Inferior parietal cortex (tissue), 1 donor: ENCODE measurements at regions not wholly inside any gene's neighbourhood (a gene's known extent, or its start where the extent isn't known, plus 50 kb on each side); places are given as distances from the start of the nearest gene placed in this dataset.
"Not testable (repeated sequence)": the region's sequence is repeated elsewhere in the genome, so short reads cannot be mapped to it uniquely, and the experiment has no call there.

Experiments
- DNase-seq: peaks from one replicate; pipeline ENCODE4 v3.0.0-alpha.2; 2016; ENCODE audit errors: extremely low spot score

- DNase-seq: no peak
Observed at GRCh38 chr2:134019871-134020270, 234.0 kb upstream of the MGAT5 start.

DNA sequence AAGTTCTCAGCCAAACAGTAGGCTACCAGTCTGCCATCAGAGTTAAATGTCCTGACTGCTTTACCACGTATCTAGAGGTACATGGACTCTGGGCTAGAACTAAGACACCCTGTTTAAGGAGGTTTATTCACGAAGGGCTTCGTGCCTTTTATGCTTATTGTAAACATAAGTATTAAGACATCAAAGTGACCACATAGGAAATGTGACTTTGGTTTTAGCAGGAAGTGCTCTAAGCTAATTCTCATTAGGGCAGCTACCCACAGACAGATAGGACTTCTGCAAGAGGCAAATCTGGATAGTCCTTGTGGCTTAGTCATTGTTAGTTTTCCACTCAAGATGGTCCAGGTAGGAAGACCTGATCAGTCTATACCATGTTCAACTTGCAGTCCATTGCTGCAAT is 233.3 kb upstream of the MGAT5 start:
- DNase-seq: no peak

- no peak for DNase-seq
Observed at GRCh38 chr2:134021830-134022524, 231.9 kb upstream of the MGAT5 start.

GRCh38 chr2:134023854-134024253 is 230.0 kb upstream of the MGAT5 start:
- no peak for DNase-seq

GRCh38 chr2:134027980-134028379 is 225.9 kb upstream of the MGAT5 start:
- no peak for DNase-seq

DNA sequence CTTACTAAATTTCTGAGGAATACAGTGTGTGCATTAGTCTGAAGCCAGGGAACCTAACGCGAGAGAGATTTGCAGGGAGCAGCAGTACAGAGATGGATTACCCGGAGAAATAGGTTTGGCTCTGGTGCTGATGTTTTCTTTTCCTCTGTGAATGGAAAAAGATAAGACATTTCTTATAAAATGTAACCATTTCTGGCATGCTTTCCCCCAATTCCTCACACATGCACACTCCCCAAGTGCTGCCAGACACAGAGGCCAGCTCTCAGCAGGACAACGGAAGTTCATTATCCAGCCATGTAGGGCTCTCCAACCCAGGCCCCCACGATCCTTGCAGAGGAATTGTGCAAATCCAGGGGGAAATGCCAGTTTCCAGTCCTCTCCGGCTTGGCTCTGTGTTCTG is 224.5 kb upstream of the MGAT5 start:
- DNase-seq: no peak

- no peak for DNase-seq
Observed at GRCh38 chr2:134031539-134031938, 222.3 kb upstream of the MGAT5 start.

GRCh38 chr2:134035605-134036370 is 218.1 kb upstream of the MGAT5 start:
- DNase-seq: no peak

DNA sequence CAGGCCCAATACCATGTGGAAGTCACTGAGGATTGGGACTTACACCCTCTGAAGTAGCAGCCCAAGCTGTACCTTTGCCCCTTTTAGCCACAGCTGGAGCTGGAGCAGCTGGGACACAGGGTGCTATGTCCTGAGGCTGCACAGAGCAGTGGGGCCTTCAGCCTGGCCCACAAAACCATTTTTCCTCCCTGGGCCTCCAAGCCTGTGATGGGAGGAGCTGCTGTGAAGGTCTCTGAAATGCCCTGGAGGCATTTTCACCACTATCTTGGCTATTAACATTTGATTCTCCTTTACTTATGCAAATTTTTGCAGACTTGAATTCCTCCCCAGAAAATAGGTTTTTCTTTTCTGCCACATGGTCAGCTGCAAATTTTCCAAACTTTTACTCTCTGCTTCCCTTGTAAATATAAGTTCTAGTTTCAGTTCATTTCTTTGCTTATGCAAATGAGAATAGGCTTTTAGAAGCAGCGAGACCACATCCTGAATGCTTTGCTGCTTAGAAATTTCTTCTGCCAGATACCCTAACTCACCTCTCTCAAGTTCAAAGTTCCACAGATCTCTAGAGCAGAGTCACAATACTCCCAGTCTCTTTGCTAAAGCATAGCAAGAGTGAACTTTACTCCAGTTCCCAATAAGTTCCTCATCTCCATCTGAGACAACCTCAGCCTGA is 213.8 kb upstream of the MGAT5 start:
- no peak for DNase-seq

GRCh38 chr2:134040626-134041172 is 213.2 kb upstream of the MGAT5 start:
- DNase-seq: not testable (repeated sequence)

- DNase-seq: no peak
Observed at GRCh38 chr2:134041877-134042276, 212.0 kb upstream of the MGAT5 start.

DNA sequence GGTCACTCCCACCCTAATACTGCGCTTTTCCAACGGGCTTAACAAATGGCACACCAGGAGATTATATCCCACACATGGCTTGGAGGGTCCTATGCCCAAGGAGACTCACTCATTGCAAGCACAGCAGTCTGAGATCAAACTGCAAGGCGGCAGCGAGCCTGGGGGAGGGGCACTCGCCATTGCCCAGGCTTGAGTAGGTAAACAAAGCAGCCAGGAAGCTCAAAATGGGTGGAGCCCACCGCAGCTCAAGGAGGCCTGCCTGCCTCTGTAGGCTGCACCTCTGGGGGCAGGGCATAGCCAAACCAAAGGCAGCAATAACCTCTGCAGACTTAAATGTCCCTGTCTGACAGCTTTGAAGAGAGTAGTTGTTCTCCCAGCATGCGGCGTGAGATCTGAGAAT is 210.8 kb upstream of the MGAT5 start:
- not testable (repeated sequence) for DNase-seq

- DNase-seq: no peak
Observed at GRCh38 chr2:134052173-134052572, 201.7 kb upstream of the MGAT5 start.

DNA sequence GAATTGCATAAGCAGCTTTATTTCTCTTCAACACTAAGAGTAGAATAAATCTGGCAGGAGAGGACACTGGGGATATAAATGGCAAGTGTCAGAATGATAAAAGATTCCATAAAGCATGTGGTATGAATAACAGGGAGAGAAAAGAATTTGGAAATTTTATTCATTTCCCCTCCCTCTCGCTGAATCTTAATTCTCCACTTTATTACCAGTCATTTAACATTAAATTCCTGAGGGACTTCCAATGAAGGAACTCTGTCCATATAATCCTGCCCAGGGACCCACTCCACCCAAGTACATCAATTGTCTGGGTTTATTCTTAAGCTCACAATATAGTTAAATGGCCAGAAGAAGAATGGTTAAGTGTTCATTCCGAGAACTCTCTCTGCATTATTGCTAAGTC is 197.7 kb upstream of the MGAT5 start:
- no peak for DNase-seq

DNA sequence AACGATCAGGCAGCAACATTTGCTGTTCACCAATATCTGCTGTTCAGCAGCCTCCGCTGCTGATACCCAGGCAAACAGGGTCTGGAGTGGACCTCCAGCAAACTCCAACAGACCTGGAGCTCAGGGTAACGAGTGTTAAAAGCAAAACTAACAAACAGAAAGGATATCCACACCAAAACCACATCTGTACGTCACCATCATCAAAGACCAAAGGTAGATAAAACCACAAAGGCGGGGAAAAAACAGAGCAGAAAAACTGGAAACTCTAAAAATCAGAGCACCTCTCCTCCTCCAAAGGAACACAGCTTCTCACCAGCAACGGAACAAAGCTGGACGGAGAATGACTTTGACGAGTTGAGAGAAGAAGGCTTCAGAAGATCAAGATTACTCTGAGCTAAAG is 192.8 kb upstream of the MGAT5 start:
- DNase-seq: not testable (repeated sequence)

DNA sequence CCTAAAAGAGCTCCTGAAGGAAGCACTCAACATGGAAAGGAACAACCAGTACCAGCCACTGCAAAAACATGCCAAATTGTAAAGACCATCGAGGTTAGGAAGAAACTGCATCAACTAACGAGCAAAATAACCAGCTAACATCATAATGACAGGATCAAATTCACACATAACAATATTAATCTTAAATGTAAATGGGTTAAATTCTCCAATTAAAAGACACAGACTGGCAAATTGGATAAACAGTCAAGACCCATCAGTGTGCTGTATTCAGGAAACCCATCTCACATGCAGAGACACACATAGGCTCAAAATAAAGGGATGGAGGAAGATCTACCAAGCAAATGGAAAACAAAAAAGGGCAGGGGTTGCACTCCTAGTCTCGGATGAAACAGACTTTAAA is 191.6 kb upstream of the MGAT5 start:
- DNase-seq: not testable (repeated sequence)

DNA sequence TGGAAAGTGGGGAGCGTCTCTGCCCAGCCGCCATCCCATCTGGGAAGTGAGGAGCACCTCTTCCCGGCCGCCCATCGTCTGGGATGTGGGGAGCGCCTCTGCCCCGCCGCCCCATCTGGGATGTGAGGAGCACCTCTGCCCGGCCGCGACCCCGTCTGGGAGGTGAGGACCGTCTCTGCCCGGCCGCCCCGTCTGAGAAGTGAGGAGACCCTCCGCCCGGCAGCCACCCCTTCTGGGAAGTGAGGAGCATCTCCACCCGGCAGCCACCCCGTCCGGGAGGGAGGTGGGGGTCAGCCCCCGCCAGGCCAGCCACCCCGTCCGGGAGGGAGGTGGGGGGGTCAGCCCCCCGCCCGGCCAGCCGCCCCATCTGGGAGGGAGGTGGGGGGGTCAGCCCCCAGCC is 190.0 kb upstream of the MGAT5 start:
- DNase-seq: not testable (repeated sequence)

DNA sequence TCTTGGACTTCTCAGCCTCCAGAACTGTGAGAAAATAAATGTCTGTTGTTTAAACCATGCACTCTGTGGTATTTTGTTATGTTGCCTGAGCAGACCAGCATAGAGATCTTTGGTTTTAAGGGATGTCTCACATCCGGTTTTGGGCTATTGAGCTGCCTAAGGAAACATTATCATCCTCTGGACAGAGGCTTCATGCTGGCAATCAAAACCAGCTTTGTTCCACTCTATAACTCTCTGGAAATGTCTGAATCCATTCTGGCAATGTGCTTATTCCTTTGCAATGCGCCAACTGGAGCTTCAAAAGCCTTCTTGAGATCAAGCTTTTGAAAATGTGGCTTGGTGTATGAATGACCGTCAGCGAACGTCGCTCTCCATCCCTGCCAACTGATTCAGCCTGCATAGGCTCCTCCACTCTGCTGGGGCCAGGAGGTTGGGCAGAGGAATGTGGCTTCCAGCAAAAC is 183.6 kb upstream of the MGAT5 start:
- DNase-seq: no peak

DNA sequence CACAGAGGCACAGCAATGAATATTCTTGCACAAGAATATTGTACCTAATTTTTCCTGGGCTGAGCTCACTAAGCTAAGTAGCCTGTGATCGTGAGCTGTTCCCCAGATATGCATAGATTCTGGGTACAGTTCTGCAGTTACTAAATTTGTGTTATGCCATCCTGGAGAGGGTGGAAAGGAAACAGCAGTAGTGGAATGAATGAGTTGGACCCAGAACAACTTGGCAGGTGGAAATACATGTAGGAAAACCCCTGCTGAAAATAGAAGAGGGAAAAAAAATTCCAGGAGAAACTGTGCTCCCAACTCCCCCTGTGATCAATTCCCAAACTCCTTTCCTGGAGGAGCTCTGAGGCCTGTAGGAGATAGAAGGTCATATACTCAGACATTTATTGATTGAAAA is 181.5 kb upstream of the MGAT5 start:
- DNase-seq: no peak

DNA sequence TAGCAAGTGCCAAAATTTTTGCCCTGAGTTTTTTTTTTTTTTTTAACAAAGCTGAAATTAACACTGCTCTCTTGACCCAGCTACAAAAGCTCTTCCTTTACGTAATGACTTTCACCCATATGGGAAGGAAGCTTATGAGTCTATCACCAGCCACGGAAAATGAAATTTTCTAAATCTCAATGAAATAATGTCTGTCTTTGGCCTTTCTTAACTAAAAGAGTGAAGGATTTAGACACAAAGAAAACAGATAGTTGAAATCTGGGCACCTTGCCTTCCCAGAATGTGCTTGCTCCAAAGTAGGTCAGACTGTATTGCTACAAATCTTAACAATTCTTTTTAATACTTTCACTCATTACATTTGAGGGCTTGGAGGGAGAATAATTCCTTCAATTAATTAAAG is 180.8 kb upstream of the MGAT5 start:
- DNase-seq: no peak

GRCh38 chr2:134074619-134075018 is 179.3 kb upstream of the MGAT5 start:
- no peak for DNase-seq

DNA sequence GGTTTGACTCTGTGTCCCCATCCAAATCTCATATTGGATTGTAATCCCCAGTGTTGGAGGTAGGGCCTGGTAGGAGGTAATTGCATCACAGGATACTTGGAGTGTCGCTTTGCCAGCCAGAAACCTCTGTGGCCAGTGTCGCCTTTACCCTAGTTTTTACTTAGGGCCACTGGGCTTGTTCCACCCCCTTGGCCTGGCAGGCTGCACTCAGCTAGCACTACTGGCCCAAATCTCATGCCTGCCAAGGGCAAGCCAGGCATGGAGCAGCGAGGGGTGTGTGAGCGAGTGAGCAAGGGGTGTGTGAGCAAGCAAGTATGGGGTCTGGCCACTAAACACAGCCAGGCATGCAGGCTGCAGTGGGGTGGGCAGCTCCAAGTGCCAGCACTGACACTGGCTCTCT is 178.7 kb upstream of the MGAT5 start:
- DNase-seq: no peak
